ENCODE measurements at regions not wholly inside any gene's neighbourhood (a gene's known extent, or its start where the extent isn't known, plus 50 kb on each side); places are given as distances from the start of the nearest gene placed in this dataset.

- Histone ChIP-seq H3K9me3 (no peaks in the 10 kb centered on the region), H3K27me3 (no peaks in the 10 kb centered on the region), H3K4me1 (peaks cover 10% of the 10 kb centered on the region), H3K27ac (no peak overlapping the region), H3K36me3 (no peaks in the 10 kb centered on the region), H3K4me3 (peak overlapping the region in 1 of 2 donors; percentile 22)
- intact Hi-C loops (cut with DNase I) = no loop called here
- TF ChIP-seq, protein P1, sequence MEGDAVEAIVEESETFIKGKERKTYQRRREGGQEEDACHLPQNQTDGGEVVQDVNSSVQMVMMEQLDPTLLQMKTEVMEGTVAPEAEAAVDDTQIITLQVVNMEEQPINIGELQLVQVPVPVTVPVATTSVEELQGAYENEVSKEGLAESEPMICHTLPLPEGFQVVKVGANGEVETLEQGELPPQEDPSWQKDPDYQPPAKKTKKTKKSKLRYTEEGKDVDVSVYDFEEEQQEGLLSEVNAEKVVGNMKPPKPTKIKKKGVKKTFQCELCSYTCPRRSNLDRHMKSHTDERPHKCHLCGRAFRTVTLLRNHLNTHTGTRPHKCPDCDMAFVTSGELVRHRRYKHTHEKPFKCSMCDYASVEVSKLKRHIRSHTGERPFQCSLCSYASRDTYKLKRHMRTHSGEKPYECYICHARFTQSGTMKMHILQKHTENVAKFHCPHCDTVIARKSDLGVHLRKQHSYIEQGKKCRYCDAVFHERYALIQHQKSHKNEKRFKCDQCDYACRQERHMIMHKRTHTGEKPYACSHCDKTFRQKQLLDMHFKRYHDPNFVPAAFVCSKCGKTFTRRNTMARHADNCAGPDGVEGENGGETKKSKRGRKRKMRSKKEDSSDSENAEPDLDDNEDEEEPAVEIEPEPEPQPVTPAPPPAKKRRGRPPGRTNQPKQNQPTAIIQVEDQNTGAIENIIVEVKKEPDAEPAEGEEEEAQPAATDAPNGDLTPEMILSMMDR (IDR thresholded peaks at IDR 0.05) = no peak
- no peak for TF ChIP-seq POLR2A (IDR thresholded peaks at IDR 0.05)
- no peak for TF ChIP-seq POLR2AphosphoS5 (IDR thresholded peaks at IDR 0.05; ENCODE audit: insufficient read depth in 1 of 2, low read depth in 1 of 2)
- no peak for DNase-seq (ENCODE audit: extremely low spot score in 2 of 2)
Measured at GRCh38 chr22:27203276-27203660, 545.9 kb downstream of the MIAT start.

GRCh38 chr22:27204280-27204679 is 546.9 kb downstream of the MIAT start:
- Histone ChIP-seq H3K36me3 (no peaks in the 10 kb centered on the region), H3K27ac (no peak overlapping the region), H3K4me1 (peaks cover 10% of the 10 kb centered on the region), H3K9me3 (no peaks in the 10 kb centered on the region), H3K4me3 (no peak overlapping the region), H3K27me3 (no peaks in the 10 kb centered on the region)
- TF ChIP-seq POLR2AphosphoS5 (IDR thresholded peaks at IDR 0.05; ENCODE audit: insufficient read depth in 1 of 2, low read depth in 1 of 2) = no peak
- TF ChIP-seq, protein P1 (IDR thresholded peaks at IDR 0.05) = no peak
- no peak for TF ChIP-seq POLR2A (IDR thresholded peaks at IDR 0.05)
- no peak for DNase-seq (ENCODE audit: extremely low spot score in 2 of 2)
- intact Hi-C loops (cut with DNase I) = no loop called here

- Histone ChIP-seq H3K9me3 (no peaks in the 10 kb centered on the region), H3K27me3 (no peaks in the 10 kb centered on the region), H3K4me1 (peaks cover 10% of the 10 kb centered on the region), H3K4me3 (no peak overlapping the region), H3K27ac (no peak overlapping the region), H3K36me3 (no peaks in the 10 kb centered on the region)
- intact Hi-C loops (cut with DNase I) = no loop called here
- no peak for DNase-seq (ENCODE audit: extremely low spot score in 2 of 2)
- TF ChIP-seq POLR2AphosphoS5 (IDR thresholded peaks at IDR 0.05; ENCODE audit: insufficient read depth in 1 of 2, low read depth in 1 of 2) = no peak
- no peak for TF ChIP-seq POLR2A (IDR thresholded peaks at IDR 0.05)
- TF ChIP-seq, protein P1 (IDR thresholded peaks at IDR 0.05) = no peak
Measured at GRCh38 chr22:27204817-27205216, 547.4 kb downstream of the MIAT start.

- H3K4me1 ChIP-seq = peaks cover 10% of the 10 kb centered on the region
- H3K4me3 ChIP-seq = no peak overlapping the region
- no peaks in the 10 kb centered on the region for H3K9me3 ChIP-seq
- no peak overlapping the region for H3K27ac ChIP-seq
- H3K36me3 ChIP-seq = no peaks in the 10 kb centered on the region
- no peak for DNase-seq (ENCODE audit: extremely low spot score in 2 of 2)
- no peaks in the 10 kb centered on the region for H3K27me3 ChIP-seq
- no peak for TF ChIP-seq POLR2AphosphoS5 (IDR thresholded peaks at IDR 0.05; ENCODE audit: insufficient read depth in 1 of 2, low read depth in 1 of 2)
- TF ChIP-seq POLR2A (IDR thresholded peaks at IDR 0.05) = no peak
- TF ChIP-seq, protein P1 (IDR thresholded peaks at IDR 0.05) = no peak
- intact Hi-C loops (cut with DNase I) = no loop called here
Measured at GRCh38 chr22:27205492-27206373, 548.3 kb downstream of the MIAT start.

Data from vagina (tissue), 2 donors.